MM.1S (cell line): ENCODE measurements at regions not wholly inside any gene's neighbourhood (a gene's known extent, or its start where the extent isn't known, plus 50 kb on each side); places are given as distances from the start of the nearest gene placed in this dataset.

Experiments used
- DNase-seq: peaks from one replicate; pipeline ENCODE4 v3.0.0-alpha.2; 2015
- H2AFZ ChIP-seq: fragments of 300-600 bp; sonication (generic); 2 replicates; pipeline ENCODE4 v1.6.0; 2016; ENCODE audit warnings: antibody characterized with exemption, low read length
- H3F3A ChIP-seq: fragments of 300-600 bp; sonication (generic); 2 replicates; pipeline ENCODE4 v1.6.1; 2016; ENCODE audit warnings: mild to moderate bottlenecking, antibody characterized with exemption, low read length, moderate library complexity, mixed read lengths; ENCODE audit not compliant: insufficient read depth
- H3K27ac ChIP-seq: fragments of 300-600 bp; sonication (generic); 2 replicates; pipeline ENCODE4 v1.5.1; 2016; ENCODE audit warnings: mild to moderate bottlenecking, low read length
- H3K27me3 ChIP-seq: fragments of 300-600 bp; sonication (generic); replicated peaks from 2 replicates; pipeline ENCODE4 v1.6.0; 2016; ENCODE audit warnings: low read length; ENCODE audit not compliant: insufficient read depth
- H3K36me3 ChIP-seq: fragments of 300-600 bp; sonication (generic); replicated peaks from 2 replicates; pipeline ENCODE4 v1.6.1; 2016; ENCODE audit warnings: mild to moderate bottlenecking, low read length, mixed read lengths; ENCODE audit not compliant: insufficient read depth
- H3K4me1 ChIP-seq: fragments of 300-600 bp; sonication (generic); 2 replicates; pipeline ENCODE4 v1.6.1; 2016; ENCODE audit warnings: low read length, mixed read lengths
- H3K4me2 ChIP-seq: fragments of 300-600 bp; sonication (generic); 2 replicates; pipeline ENCODE4 v1.6.0; 2016; ENCODE audit warnings: low read depth, low read length
- H3K4me3 ChIP-seq: fragments of 300-600 bp; sonication (generic); 2 replicates; pipeline ENCODE4 v1.5.1; 2016; ENCODE audit warnings: low read length, mixed read lengths
- H3K79me2 ChIP-seq: fragments of 300-600 bp; sonication (generic); 2 replicates; pipeline ENCODE4 v1.6.1; 2016; ENCODE audit warnings: mixed run types, low read length, mixed read lengths
- H3K9ac ChIP-seq: fragments of 300-600 bp; sonication (generic); 2 replicates; pipeline ENCODE4 v1.6.1; 2016; ENCODE audit warnings: low read length, mixed read lengths
- H3K9me2 ChIP-seq: fragments of 300-600 bp; sonication (generic); replicated peaks from 2 replicates; pipeline ENCODE4 v1.6.1; 2016; ENCODE audit warnings: mild to moderate bottlenecking, low read length, mixed read lengths; ENCODE audit not compliant: insufficient read depth
- H3K9me3 ChIP-seq: fragments of 300-600 bp; sonication (generic); replicated peaks from 2 replicates; pipeline ENCODE4 v1.6.1; 2016; ENCODE audit warnings: mild to moderate bottlenecking, low read length, mixed read lengths; ENCODE audit not compliant: insufficient read depth
- H4K20me1 ChIP-seq: fragments of 300-600 bp; sonication (generic); 2 replicates; pipeline ENCODE4 v1.6.1; 2016; ENCODE audit warnings: mild to moderate bottlenecking, low read length, moderate library complexity, mixed read lengths; ENCODE audit not compliant: insufficient read depth
- EZH2 ChIP-seq: fragments of 300-600 bp; sonication (generic); optimal IDR thresholded peaks from 2 replicates; pipeline ENCODE3; 2017; ENCODE audit warnings: low read depth, mild to moderate bottlenecking, antibody characterized with exemption, low read length, mixed read lengths
- EZH2phosphoT487 ChIP-seq: fragments of 300-600 bp; sonication (generic); IDR thresholded peaks from 2 replicates; pipeline ENCODE4 v1.6.1; 2018; ENCODE audit warnings: antibody characterized with exemption, low read length
- TF ChIP-seq, protein P1 (sequence below): fragments of 300-600 bp; sonication (generic); IDR thresholded peaks from 2 replicates; pipeline ENCODE4 v1.5.1; 2016; ENCODE audit warnings: antibody characterized with exemption, low read length, mixed read lengths

DNA sequence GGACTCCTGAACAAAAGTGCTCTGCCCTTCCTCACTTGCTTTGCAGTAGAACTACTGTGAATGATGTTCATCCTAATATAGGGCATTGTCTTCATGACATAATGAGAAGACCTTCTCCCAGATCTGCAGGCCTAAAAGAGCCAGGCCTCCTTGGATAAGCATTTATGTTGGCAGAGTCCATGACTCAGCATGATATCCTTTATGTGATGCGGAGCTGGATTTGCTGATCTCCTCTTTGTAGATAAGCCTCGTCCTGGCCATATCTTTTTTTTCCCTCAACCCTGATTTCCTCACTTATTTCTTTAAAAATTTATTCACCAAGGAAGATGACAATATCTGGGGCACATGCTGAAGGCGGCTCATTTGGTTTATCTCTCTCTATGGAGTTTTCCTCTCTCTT lies 62.4 kb upstream of the TAS2R1 start:
- DNase-seq: no peak
- H3K9me2 ChIP-seq: no peaks in the 10 kb centered on the region
- no peak overlapping the region for H3K27ac ChIP-seq
- H3K9me3 ChIP-seq: no peaks in the 10 kb centered on the region
- H3K36me3 ChIP-seq: no peaks in the 10 kb centered on the region
- no peak overlapping the region for H3K4me3 ChIP-seq
- no peak overlapping the region for H3K9ac ChIP-seq
- no peaks in the 10 kb centered on the region for H4K20me1 ChIP-seq
- H3K4me1 ChIP-seq: no peaks in the 10 kb centered on the region
- no peak overlapping the region for H3K4me2 ChIP-seq
- no peaks in the 10 kb centered on the region for H3K27me3 ChIP-seq
- H2AFZ ChIP-seq: no peak overlapping the region
- TF ChIP-seq, protein P1, sequence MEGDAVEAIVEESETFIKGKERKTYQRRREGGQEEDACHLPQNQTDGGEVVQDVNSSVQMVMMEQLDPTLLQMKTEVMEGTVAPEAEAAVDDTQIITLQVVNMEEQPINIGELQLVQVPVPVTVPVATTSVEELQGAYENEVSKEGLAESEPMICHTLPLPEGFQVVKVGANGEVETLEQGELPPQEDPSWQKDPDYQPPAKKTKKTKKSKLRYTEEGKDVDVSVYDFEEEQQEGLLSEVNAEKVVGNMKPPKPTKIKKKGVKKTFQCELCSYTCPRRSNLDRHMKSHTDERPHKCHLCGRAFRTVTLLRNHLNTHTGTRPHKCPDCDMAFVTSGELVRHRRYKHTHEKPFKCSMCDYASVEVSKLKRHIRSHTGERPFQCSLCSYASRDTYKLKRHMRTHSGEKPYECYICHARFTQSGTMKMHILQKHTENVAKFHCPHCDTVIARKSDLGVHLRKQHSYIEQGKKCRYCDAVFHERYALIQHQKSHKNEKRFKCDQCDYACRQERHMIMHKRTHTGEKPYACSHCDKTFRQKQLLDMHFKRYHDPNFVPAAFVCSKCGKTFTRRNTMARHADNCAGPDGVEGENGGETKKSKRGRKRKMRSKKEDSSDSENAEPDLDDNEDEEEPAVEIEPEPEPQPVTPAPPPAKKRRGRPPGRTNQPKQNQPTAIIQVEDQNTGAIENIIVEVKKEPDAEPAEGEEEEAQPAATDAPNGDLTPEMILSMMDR: no peak
- TF ChIP-seq EZH2 (no peak), EZH2phosphoT487 (no peak)
- H3K79me2 ChIP-seq: no peaks in the 10 kb centered on the region
- H3F3A ChIP-seq: no peaks in the 10 kb centered on the region

DNA sequence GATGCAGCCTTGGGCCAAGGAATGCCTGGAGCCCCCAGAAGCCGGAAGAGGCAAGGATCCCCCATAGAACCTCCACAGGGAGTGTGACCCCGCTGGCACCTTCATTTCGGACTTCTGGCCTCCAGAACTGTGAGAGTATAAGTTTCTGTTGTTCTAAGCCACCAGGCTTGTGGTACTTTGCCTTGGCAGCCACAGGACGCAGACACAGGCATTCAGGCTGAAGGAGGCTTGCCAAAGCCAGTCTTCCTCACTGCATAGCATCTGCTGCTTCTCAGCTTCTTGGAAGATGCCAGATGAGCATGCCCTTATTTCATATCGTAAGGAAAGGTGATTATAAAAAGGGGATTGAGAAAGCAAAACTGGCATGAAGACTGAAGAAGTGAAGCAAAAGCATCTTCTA lies 61.1 kb upstream of the TAS2R1 start:
- H3K4me1 ChIP-seq: no peaks in the 10 kb centered on the region
- no peaks in the 10 kb centered on the region for H3K36me3 ChIP-seq
- DNase-seq: no peak
- H3K9ac ChIP-seq: no peak overlapping the region
- no peaks in the 10 kb centered on the region for H3K79me2 ChIP-seq
- no peak overlapping the region for H3K27ac ChIP-seq
- H2AFZ ChIP-seq: no peak overlapping the region
- H3K4me3 ChIP-seq: no peak overlapping the region
- no peaks in the 10 kb centered on the region for H3K9me2 ChIP-seq
- H3K27me3 ChIP-seq: no peaks in the 10 kb centered on the region
- no peaks in the 10 kb centered on the region for H3K9me3 ChIP-seq
- H3F3A ChIP-seq: no peaks in the 10 kb centered on the region
- TF ChIP-seq, protein P1: no peak
- TF ChIP-seq EZH2phosphoT487 (no peak), EZH2 (no peak)
- H4K20me1 ChIP-seq: no peaks in the 10 kb centered on the region
- H3K4me2 ChIP-seq: no peak overlapping the region

- no peaks in the 10 kb centered on the region for H3K9me2 ChIP-seq
- H3K4me2 ChIP-seq: no peak overlapping the region
- no peak overlapping the region for H3K27ac ChIP-seq
- no peaks in the 10 kb centered on the region for H3K79me2 ChIP-seq
- no peak overlapping the region for H3K4me3 ChIP-seq
- H2AFZ ChIP-seq: no peak overlapping the region
- no peaks in the 10 kb centered on the region for H3F3A ChIP-seq
- H3K9me3 ChIP-seq: no peaks in the 10 kb centered on the region
- no peaks in the 10 kb centered on the region for H4K20me1 ChIP-seq
- no peaks in the 10 kb centered on the region for H3K36me3 ChIP-seq
- no peaks in the 10 kb centered on the region for H3K27me3 ChIP-seq
- TF ChIP-seq EZH2: no peak
- TF ChIP-seq, protein P1: no peak
- TF ChIP-seq EZH2phosphoT487: no peak
- no peak overlapping the region for H3K9ac ChIP-seq
- H3K4me1 ChIP-seq: no peaks in the 10 kb centered on the region
- DNase-seq: no peak
These were observed 60.6 kb upstream of the TAS2R1 start for GRCh38 chr5:9690751-9691150.
